SK-N-SH (cell line): ENCODE measurements at regions not wholly inside any gene's neighbourhood (a gene's known extent, or its start where the extent isn't known, plus 50 kb on each side); places are given as distances from the start of the nearest gene placed in this dataset.

ENCODE experiments used
- CTCF ChIA-PET: fragments of 300-600, 350-600 bp; formaldehyde crosslinking; extraction: SDS; loops from one replicate; lab custom pipeline; 2021; lab: Yijun Ruan, JAX
- POLR2A ChIA-PET: fragments of 350-600 bp; sonication (Branson Sonifier 250); formaldehyde crosslinking; extraction: SDS; loops from one replicate; lab custom pipeline; 2020; ENCODE audit warnings: antibody characterized with exemption, inconsistent platforms; lab: Yijun Ruan, JAX
- DNase-seq: peaks from one replicate; pipeline ENCODE4 v3.0.0; 2012
- H2AFZ ChIP-seq: fragments of 200-600 bp; sonication (generic); 2 replicates; pipeline ENCODE4 v1.8.1; 2016; ENCODE audit warnings: antibody characterized with exemption, mild to moderate bottlenecking, low read depth
- H3F3A ChIP-seq: fragments of 200-600 bp; sonication (generic); replicated peaks from 2 replicates; pipeline ENCODE3; 2016; ENCODE audit warnings: antibody characterized with exemption, mild to moderate bottlenecking; ENCODE audit not compliant: insufficient read depth
- H3K27ac ChIP-seq, 2 experiments: fragments of 200-500 bp in 1 of 2; fragments of 200-600 bp in 1 of 2; sonication (Bioruptor generic) in 1 of 2; sonication (generic), shearing (Covaris generic) in 1 of 2; 2 replicates each; pipeline versions ENCODE4 v1.5.1 to v1.6.1; 2014 to 2016; ENCODE audit warnings: low read depth in 2 of 2, inconsistent platforms in 1 of 2, low read length in 1 of 2, mild to moderate bottlenecking in 1 of 2, mixed read lengths in 1 of 2
- H3K27me3 ChIP-seq: fragments of 200-600 bp; sonication (generic), shearing (Covaris generic); 2 replicates; pipeline ENCODE4 v1.6.1; 2016; ENCODE audit warnings: mixed run types; ENCODE audit not compliant: insufficient read depth
- H3K36me3 ChIP-seq, 2 experiments: fragments of 200-500 bp in 1 of 2; fragments of 200-600 bp in 1 of 2; sonication (Bioruptor generic) in 1 of 2; sonication (generic) in 1 of 2; replicated peaks in 1 of 2; 2 replicates each; pipeline versions ENCODE3 to v1.5.1; 2014 to 2016; ENCODE audit warnings: low read length in 1 of 2, mild to moderate bottlenecking in 1 of 2; ENCODE audit not compliant: insufficient read depth in 2 of 2, control insufficient read depth in 1 of 2
- H3K4me1 ChIP-seq, 2 experiments: fragments of 200-500 bp in 1 of 2; fragments of 200-600 bp in 1 of 2; sonication (Bioruptor generic) in 1 of 2; sonication (generic), shearing (Covaris generic) in 1 of 2; 2 replicates each; pipeline versions ENCODE4 v1.5.1 to v1.6.1; 2014 to 2016; ENCODE audit warnings: low read depth in 1 of 2, low read length in 1 of 2, mixed run types in 1 of 2; ENCODE audit not compliant: insufficient read depth in 2 of 2, control insufficient read depth in 1 of 2
- H3K4me2 ChIP-seq: fragments of 200-600 bp; sonication (generic), shearing (Covaris generic); 2 replicates; pipeline ENCODE4 v1.6.1; 2017; ENCODE audit warnings: mixed run types
- H3K4me3 ChIP-seq, 2 experiments: fragments of 200-500 bp in 1 of 2; fragments of 200-600 bp in 1 of 2; sonication (Bioruptor generic) in 1 of 2; sonication (generic), shearing (Covaris generic) in 1 of 2; 2 replicates each; pipeline versions ENCODE4 v1.5.1 to v1.8.1; 2014 to 2016; ENCODE audit warnings: low read depth in 2 of 2, inconsistent platforms in 1 of 2, low read length in 1 of 2, mild to moderate bottlenecking in 1 of 2, mixed read lengths in 1 of 2, moderate library complexity in 1 of 2
- H3K79me2 ChIP-seq: fragments of 200-600 bp; sonication (generic); 2 replicates; pipeline ENCODE4 v1.8.1; 2017; ENCODE audit warnings: mild to moderate bottlenecking; ENCODE audit not compliant: insufficient read depth
- H3K9ac ChIP-seq: fragments of 200-600 bp; sonication (generic); 2 replicates; pipeline ENCODE4 v1.6.1; 2017; ENCODE audit warnings: mixed run types
- H3K9me2 ChIP-seq: fragments of 200-600 bp; sonication (generic); 2 replicates; pipeline ENCODE4 v1.6.1; 2017; ENCODE audit warnings: mixed run types
- H3K9me3 ChIP-seq: fragments of 200-600 bp; sonication (generic); 2 replicates; pipeline ENCODE4 v1.6.1; 2017; ENCODE audit warnings: mixed run types, mild to moderate bottlenecking, moderate library complexity
- H4K20me1 ChIP-seq: fragments of 200-600 bp; sonication (generic); 2 replicates; pipeline ENCODE4 v1.6.1; 2017; ENCODE audit warnings: mild to moderate bottlenecking, mixed run types; ENCODE audit not compliant: insufficient read depth
- CHD2 ChIP-seq: fragments of 150-350 bp; IDR thresholded peaks from 2 replicates; pipeline ENCODE4 v1.6.1; 2018; ENCODE audit warnings: low read length; ENCODE audit not compliant: partially characterized antibody
- CTCF ChIP-seq: fragments of 200-600 bp; sonication (generic); IDR thresholded peaks from 2 replicates; pipeline ENCODE4 v1.6.1; 2017; ENCODE audit warnings: antibody characterized with exemption, mild to moderate bottlenecking, moderate library complexity
- ELF1 ChIP-seq: IDR thresholded peaks from 2 replicates; pipeline ENCODE4 v1.4.0; 2012
- EZH2phosphoT487 ChIP-seq: fragments of 200-600 bp; sonication (generic); IDR thresholded peaks from 2 replicates; pipeline ENCODE4 v1.6.1; 2017; ENCODE audit warnings: low read depth, mixed run types, mild to moderate bottlenecking, antibody characterized with exemption, moderate library complexity, borderline replicate concordance
- FOXM1 ChIP-seq: IDR thresholded peaks from 2 replicates; pipeline ENCODE4 v1.4.0; 2012; ENCODE audit warnings: low read depth, mild to moderate bottlenecking
- GABPA ChIP-seq: IDR thresholded peaks from 2 replicates; pipeline ENCODE4 v1.4.0; 2012; ENCODE audit warnings: low read depth, mild to moderate bottlenecking
- JUND ChIP-seq: IDR thresholded peaks from 2 replicates; pipeline ENCODE4 v1.4.0; 2012
- PBX3 ChIP-seq: IDR thresholded peaks from 2 replicates; pipeline ENCODE4; 2012
- REST ChIP-seq: IDR thresholded peaks from 2 replicates; pipeline ENCODE4 v1.6.1; 2012; ENCODE audit warnings: mild to moderate bottlenecking, low read depth, low read length, moderate library complexity
- RFX5 ChIP-seq: IDR thresholded peaks from 2 replicates; pipeline ENCODE4 v1.6.1; 2012; ENCODE audit warnings: mild to moderate bottlenecking, improper control_type of control experiment, low read length
- RXRA ChIP-seq: IDR thresholded peaks from 2 replicates; pipeline ENCODE4 v1.4.0; 2012; ENCODE audit warnings: low read depth, mild to moderate bottlenecking, borderline replicate concordance
- SIN3A ChIP-seq: IDR thresholded peaks from 2 replicates; pipeline ENCODE4 v1.6.1; 2012; ENCODE audit warnings: low read depth, mild to moderate bottlenecking, low read length, moderate library complexity, borderline replicate concordance
- TAF1 ChIP-seq: IDR thresholded peaks from 2 replicates; pipeline ENCODE4 v1.6.1; 2012; ENCODE audit warnings: low read depth, mild to moderate bottlenecking, low read length, moderate library complexity, borderline replicate concordance
- TCF12 ChIP-seq: IDR thresholded peaks from 2 replicates; pipeline ENCODE4 v1.4.0; 2012
- USF1 ChIP-seq: IDR thresholded peaks from 2 replicates; pipeline ENCODE4 v1.4.0; 2012; ENCODE audit warnings: low read depth, borderline replicate concordance
- USF2 ChIP-seq: fragments of 150-350 bp; IDR thresholded peaks from 2 replicates; pipeline ENCODE4 v1.6.1; 2017; ENCODE audit warnings: antibody characterized with exemption, low read length, low read depth, borderline replicate concordance
- YY1 ChIP-seq: IDR thresholded peaks from 2 replicates; pipeline ENCODE4 v1.4.0; 2012; ENCODE audit warnings: low read depth, mild to moderate bottlenecking
- WGBS: methylation state at CpG from one replicate; pipeline ENCODE4 v1.1.6; 2017; ENCODE audit warnings: low lambda C conversion rate; 5-methylcytosine and 5-hydroxymethylcytosine counted together

GRCh38 chr7:34317039-34317438 is 341.0 kb upstream of the NPSR1 start:
- no peaks in the 10 kb centered on the region for H3K36me3 ChIP-seq
- no peak for DNase-seq
- CTCF ChIA-PET = no interaction called here
- H3K4me2 ChIP-seq = no peak overlapping the region
- H3K4me1 ChIP-seq = peaks cover 4 to 25% of the 10 kb centered on the region in 2 experiments; a peak in 3 of 4 replicates
- no peaks in the 10 kb centered on the region for H3K27me3 ChIP-seq
- no peaks in the 10 kb centered on the region for H4K20me1 ChIP-seq
- no peaks in the 10 kb centered on the region for H3K79me2 ChIP-seq
- H3K9me2 ChIP-seq = no peaks in the 10 kb centered on the region; the same call in 1 of the 2 replicates
- H3K9me3 ChIP-seq = no peaks in the 10 kb centered on the region
- POLR2A ChIA-PET = no interaction called here
- TF ChIP-seq TAF1 (no peak), SIN3A (no peak), EZH2phosphoT487 (no peak), CTCF (no peak), YY1 (no peak)
- H3K9ac ChIP-seq = no peak overlapping the region
- peaks cover 16% of the 10 kb centered on the region for H3F3A ChIP-seq
- H2AFZ ChIP-seq = no peak overlapping the region
- no peak overlapping the region for H3K4me3 ChIP-seq
- H3K27ac ChIP-seq = no peak overlapping the region
- WGBS = 73% methylated on average over 1 of the region's 1 CpG

GRCh38 chr7:34320412-34320811 is 337.6 kb upstream of the NPSR1 start:
- Histone ChIP-seq H3K79me2 (no peaks in the 10 kb centered on the region), H3K4me1 (peaks cover 4 to 18% of the 10 kb centered on the region in 2 experiments; a peak in 3 of 4 replicates), H3K36me3 (no peaks in the 10 kb centered on the region), H3K27me3 (no peaks in the 10 kb centered on the region), H3K9me2 (no peaks in the 10 kb centered on the region), H3K4me2 (no peak overlapping the region), H3K27ac (no peak overlapping the region), H4K20me1 (no peaks in the 10 kb centered on the region), H2AFZ (0 out of 2 replicates have a peak overlapping the region, but pooled peaks have one; percentile 91), H3K9ac (no peak overlapping the region), H3K4me3 (peak overlapping the region in 1 of 2 experiments; percentile 42; a peak in 1 of 4 replicates), H3K9me3 (no peaks in the 10 kb centered on the region), H3F3A (peaks cover 8% of the 10 kb centered on the region)
- no peak for DNase-seq
- ChIA-PET CTCF (interaction anchor here (0.6 to 3.4 kb wide), 47 partner anchors 9 to 1077 kb away, joined by 3 to 33 read pairs (median 4); no protein-coding TSS in a partner anchor), POLR2A (no interaction called here)
- WGBS = 24% methylated on average over 6 of the region's 6 CpGs
- TF ChIP-seq GABPA (no peak), FOXM1 (no peak), PBX3 (no peak), TCF12 (no peak), JUND (no peak), CTCF (no peak), YY1 (no peak), ELF1 (no peak), USF2 (no peak), RXRA (no peak), USF1 (no peak), RFX5 (no peak), CHD2 (no peak), EZH2phosphoT487 (no peak), REST (no peak)
